ENCODE measurements at regions not wholly inside any gene's neighbourhood (a gene's known extent, or its start where the extent isn't known, plus 50 kb on each side); places are given as distances from the start of the nearest gene placed in this dataset.

DNA sequence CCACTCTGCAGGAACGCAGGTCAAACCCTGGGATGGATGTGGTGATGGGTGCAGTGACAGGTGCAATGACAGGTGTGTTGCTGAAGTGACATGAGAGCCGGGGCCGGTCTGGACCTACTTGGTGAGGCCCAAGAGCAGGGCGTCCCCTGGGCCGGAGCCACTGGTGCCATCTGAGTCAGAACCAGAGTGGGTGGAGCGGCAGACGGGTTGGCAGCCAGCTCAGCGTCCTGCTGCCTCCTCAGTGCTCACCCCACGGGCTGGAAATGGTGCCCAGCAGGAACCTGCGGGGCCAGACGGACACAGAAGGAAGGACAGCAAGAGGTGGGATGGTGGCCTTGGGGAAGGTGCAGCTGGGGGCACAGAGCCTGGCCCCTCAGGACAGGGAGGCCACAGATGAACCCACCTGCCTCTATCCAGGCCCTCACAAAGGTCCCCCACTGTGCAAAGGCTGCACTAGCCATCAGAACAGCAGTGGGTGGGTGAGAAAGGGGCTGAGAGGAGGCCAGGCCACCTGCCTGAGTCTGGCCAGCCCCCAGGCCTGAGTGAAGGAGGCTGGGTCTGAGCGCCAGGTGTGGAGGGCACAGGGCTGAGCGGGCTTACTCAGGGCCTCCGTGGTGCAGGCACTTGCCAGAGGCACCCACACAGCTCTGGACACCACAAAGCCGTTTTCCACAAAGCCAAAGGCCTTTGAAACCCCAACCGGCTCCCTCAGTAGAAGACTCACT, 129.0 kb upstream of the PPP2R2D start:
- DNase-seq, result no peak
- 72 to 81% methylated on average over 9 to 16 of the region's 16 CpGs for WGBS, 2 donors
- TF ChIP-seq, protein P1, sequence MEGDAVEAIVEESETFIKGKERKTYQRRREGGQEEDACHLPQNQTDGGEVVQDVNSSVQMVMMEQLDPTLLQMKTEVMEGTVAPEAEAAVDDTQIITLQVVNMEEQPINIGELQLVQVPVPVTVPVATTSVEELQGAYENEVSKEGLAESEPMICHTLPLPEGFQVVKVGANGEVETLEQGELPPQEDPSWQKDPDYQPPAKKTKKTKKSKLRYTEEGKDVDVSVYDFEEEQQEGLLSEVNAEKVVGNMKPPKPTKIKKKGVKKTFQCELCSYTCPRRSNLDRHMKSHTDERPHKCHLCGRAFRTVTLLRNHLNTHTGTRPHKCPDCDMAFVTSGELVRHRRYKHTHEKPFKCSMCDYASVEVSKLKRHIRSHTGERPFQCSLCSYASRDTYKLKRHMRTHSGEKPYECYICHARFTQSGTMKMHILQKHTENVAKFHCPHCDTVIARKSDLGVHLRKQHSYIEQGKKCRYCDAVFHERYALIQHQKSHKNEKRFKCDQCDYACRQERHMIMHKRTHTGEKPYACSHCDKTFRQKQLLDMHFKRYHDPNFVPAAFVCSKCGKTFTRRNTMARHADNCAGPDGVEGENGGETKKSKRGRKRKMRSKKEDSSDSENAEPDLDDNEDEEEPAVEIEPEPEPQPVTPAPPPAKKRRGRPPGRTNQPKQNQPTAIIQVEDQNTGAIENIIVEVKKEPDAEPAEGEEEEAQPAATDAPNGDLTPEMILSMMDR (IDR thresholded peaks at IDR 0.05), result no peak
- no peak for TF ChIP-seq POLR2A (IDR thresholded peaks at IDR 0.05)
- no peak for ATAC-seq
- Histone ChIP-seq H3K27me3 (no peaks in the 10 kb centered on the region), H3K4me1 (no peaks in the 10 kb centered on the region), H3K27ac (no peak overlapping the region), H3K4me3 (no peak overlapping the region), H3K9me3 (peaks cover 0 to 5% (median 0%) of the 10 kb centered on the region in 3 donors), H3K36me3 (replicated peaks in 1 of 2; ENCODE audit: insufficient read depth in 1 of 2, low read depth in 2 of 2) (no peaks in the 10 kb centered on the region)
- intact Hi-C loops (cut with DNase I), result no loop called here

DNA sequence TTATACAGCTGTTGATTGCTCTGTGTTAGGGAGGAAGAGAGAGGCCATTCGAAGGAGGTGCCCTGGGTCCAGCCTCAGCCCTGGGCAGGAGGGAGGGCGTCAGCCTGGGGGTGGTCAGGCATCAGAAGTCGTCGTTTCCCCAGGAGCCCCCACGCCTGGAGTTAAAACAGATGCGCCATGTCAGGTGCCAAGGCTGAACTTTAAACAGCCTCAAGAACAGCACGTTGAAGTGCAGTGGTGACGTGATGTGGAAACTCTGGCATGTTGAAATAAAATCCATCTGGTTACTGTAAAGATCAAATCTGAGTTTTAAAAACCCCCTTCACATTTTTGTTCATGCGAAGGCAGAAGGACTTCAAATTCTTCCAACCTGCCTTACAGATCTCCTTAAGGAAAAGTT, 128.4 kb upstream of the PPP2R2D start:
- H3K9me3 ChIP-seq, result peaks cover 0 to 12% (median 0%) of the 10 kb centered on the region in 3 donors
- H3K36me3 ChIP-seq (replicated peaks in 1 of 2; ENCODE audit: insufficient read depth in 1 of 2, low read depth in 2 of 2), result no peaks in the 10 kb centered on the region
- no peak for TF ChIP-seq POLR2A (IDR thresholded peaks at IDR 0.05)
- TF ChIP-seq, protein P1 (IDR thresholded peaks at IDR 0.05), result no peak
- no peaks in the 10 kb centered on the region for H3K4me1 ChIP-seq
- H3K27ac ChIP-seq, result no peak overlapping the region
- H3K27me3 ChIP-seq, result no peaks in the 10 kb centered on the region
- intact Hi-C loops (cut with DNase I), result no loop called here
- 52 to 60% methylated on average over 9 of the region's 9 CpGs for WGBS, 2 donors
- no peak overlapping the region for H3K4me3 ChIP-seq
- DNase-seq, result no peak
- ATAC-seq, result no peak

DNA sequence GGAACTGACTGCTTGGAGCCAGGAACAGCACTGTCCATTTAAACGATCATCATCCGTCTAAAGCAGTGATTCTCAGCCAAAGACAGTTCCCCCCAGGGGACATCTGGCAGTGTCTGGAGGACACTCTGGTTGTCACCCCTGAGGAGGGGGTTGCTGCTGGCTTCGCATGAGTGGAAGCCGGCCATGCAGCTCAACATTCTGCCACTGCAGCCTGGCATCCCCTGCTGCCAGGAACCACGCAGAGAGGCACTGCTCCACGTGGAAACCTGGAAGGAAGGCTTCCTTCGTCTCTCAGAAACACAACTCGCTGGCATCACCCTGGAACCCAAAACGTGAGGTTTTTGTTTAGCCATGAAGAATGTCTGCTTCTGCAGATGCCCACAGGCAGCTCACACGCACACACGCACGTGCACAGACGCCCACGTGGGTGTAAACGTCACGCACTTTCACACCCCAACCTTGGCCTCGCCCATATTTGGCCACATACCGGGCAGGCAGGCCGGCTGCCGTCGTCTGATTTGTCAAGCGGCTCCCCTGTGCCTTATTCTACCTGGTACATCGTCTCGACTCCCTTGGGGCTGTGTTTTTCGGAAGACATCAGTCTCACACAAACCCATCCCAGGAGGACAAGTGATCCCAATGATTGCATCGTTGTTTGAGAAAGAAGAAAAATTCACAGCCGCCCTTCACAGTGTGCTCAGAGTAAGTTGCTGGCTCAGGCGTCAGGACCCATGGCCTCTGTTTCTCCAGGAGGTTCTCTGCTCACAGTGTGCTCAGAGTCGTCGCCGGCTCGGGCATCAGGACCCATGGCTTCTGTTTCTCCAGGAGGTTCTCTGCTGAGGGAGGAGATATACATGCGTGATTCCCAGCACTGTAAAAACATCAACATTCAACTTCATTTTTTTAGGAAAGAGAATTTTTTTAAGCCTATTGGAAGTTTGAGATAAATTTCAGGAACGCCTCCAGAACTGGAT, 127.2 kb upstream of the PPP2R2D start:
- TF ChIP-seq POLR2A (IDR thresholded peaks at IDR 0.05), result no peak
- TF ChIP-seq, protein P1 (IDR thresholded peaks at IDR 0.05), result no peak
- no peak overlapping the region for H3K27ac ChIP-seq
- H3K4me3 ChIP-seq, result no peak overlapping the region
- no peaks in the 10 kb centered on the region for H3K36me3 ChIP-seq (replicated peaks in 1 of 2; ENCODE audit: insufficient read depth in 1 of 2, low read depth in 2 of 2)
- no peaks in the 10 kb centered on the region for H3K27me3 ChIP-seq
- intact Hi-C loops (cut with DNase I), result no loop called here
- peaks cover 0 to 19% (median 0%) of the 10 kb centered on the region in 3 donors for H3K9me3 ChIP-seq
- ATAC-seq (no peak), DNase-seq (no peak)
- WGBS, 2 donors, result 49 to 53% methylated on average over 20 to 34 of the region's 34 CpGs
- no peaks in the 10 kb centered on the region for H3K4me1 ChIP-seq

DNA sequence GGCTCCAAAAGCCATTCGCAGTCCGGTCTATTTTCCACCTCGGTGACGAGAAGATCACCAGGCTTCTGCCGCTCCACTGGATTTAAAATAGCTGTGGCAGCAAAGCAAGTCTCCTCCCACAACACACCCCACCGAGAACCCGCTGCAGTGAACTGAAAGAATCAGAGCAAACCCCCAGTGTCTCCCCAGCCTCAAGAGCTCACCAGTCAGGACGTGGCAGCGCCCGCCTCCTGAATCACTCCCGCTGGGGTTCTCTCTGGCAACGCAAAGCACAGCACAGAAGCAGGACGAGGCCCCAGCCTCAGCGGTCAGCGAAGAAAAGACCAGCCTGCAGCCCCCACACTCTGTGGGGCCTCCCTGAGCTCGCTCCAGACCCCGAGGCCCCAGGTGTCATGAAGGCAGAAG, 126.1 kb upstream of the PPP2R2D start:
- Histone ChIP-seq H3K4me3 (no peak overlapping the region), H3K27me3 (no peaks in the 10 kb centered on the region), H3K27ac (no peak overlapping the region), H3K36me3 (replicated peaks in 1 of 2; ENCODE audit: insufficient read depth in 1 of 2, low read depth in 2 of 2) (no peaks in the 10 kb centered on the region), H3K4me1 (no peaks in the 10 kb centered on the region), H3K9me3 (peaks cover 0 to 19% (median 0%) of the 10 kb centered on the region in 3 donors)
- TF ChIP-seq, protein P1 (IDR thresholded peaks at IDR 0.05), result no peak
- TF ChIP-seq POLR2A (IDR thresholded peaks at IDR 0.05), result no peak
- intact Hi-C loops (cut with DNase I), result no loop called here
- 67 to 86% methylated on average over 9 to 15 of the region's 17 CpGs for WGBS, 2 donors
- ATAC-seq, result no peak
- DNase-seq, result no peak

Measured in body of pancreas (tissue), 4 donors.